HEK293T (cell line): ENCODE measurements at regions not wholly inside any gene's neighbourhood (a gene's known extent, or its start where the extent isn't known, plus 50 kb on each side); places are given as distances from the start of the nearest gene placed in this dataset.

Experiments used
- ARNT ChIP-seq: fragments of 450-650 bp; IDR thresholded peaks from 2 replicates; pipeline ENCODE4 v1.6.1; 2017; ENCODE audit warnings: mild to moderate bottlenecking
- CTBP1 ChIP-seq: fragments of 450-650 bp; IDR thresholded peaks from 2 replicates; pipeline ENCODE4 v1.6.1; 2016; ENCODE audit warnings: borderline replicate concordance
- ELF4 ChIP-seq: fragments of 450-650 bp; IDR thresholded peaks from 2 replicates; pipeline ENCODE4 v1.6.1; 2017; ENCODE audit warnings: antibody characterized with exemption
- FOXA1 ChIP-seq: fragments of 450-650 bp; IDR thresholded peaks from 2 replicates; pipeline ENCODE4 v1.6.1; 2016; ENCODE audit warnings: mild to moderate bottlenecking
- PKNOX1 ChIP-seq: fragments of 450-650 bp; IDR thresholded peaks from 2 replicates; pipeline ENCODE4 v1.6.1; 2016

- TF ChIP-seq PKNOX1: no peak
- TF ChIP-seq ELF4: no peak
- no peak for TF ChIP-seq FOXA1
- no peak for TF ChIP-seq ARNT
- TF ChIP-seq CTBP1: no peak
Observed at GRCh38 chr16:49183911-49184310, 97.7 kb downstream of the CBLN1 start.
